Natural killer cell (primary cell): ENCODE measurements at regions not wholly inside any gene's neighbourhood (a gene's known extent, or its start where the extent isn't known, plus 50 kb on each side); places are given as distances from the start of the nearest gene placed in this dataset.

Experiments
- ATAC-seq, 3 donors: fragments of 150-1000 bp in 2 of 3; fragments of 200-7000 bp in 1 of 3; cut with Tn5 transposase; 1 replicate in 1 of 3; 2 replicates in 2 of 3; pipeline ENCODE4 v1.10.0; 2021; ENCODE audit warnings: mild to moderate bottlenecking in 2 of 3, moderate library complexity in 2 of 3
- DNase-seq, 2 donors: peaks; one replicate each; pipeline versions ENCODE4 v3.0.0 to v3.0.0-alpha.2; 2013 to 2021; ENCODE audit warnings: mixed read lengths in 1 of 2
- H3K27ac ChIP-seq: one replicate; pipeline ENCODE4 v1.5.1; 2013; ENCODE audit warnings: mild to moderate bottlenecking, low read length
- H3K27me3 ChIP-seq: one replicate; pipeline ENCODE4 v1.6.1; 2013; ENCODE audit warnings: low read length; ENCODE audit not compliant: control insufficient read depth, insufficient read depth
- H3K36me3 ChIP-seq: one replicate; pipeline ENCODE4 v1.6.1; 2013; ENCODE audit warnings: low read length; ENCODE audit not compliant: control insufficient read depth, insufficient read depth
- H3K4me1 ChIP-seq: one replicate; pipeline ENCODE4 v1.6.1; 2013; ENCODE audit warnings: low read length; ENCODE audit not compliant: control insufficient read depth, insufficient read depth
- H3K4me3 ChIP-seq: one replicate; pipeline ENCODE4 v1.5.1; 2013; ENCODE audit warnings: low read length
- H3K9me3 ChIP-seq: one replicate; pipeline ENCODE4 v1.6.1; 2013; ENCODE audit warnings: low read length; ENCODE audit not compliant: control insufficient read depth, insufficient read depth
- H3K27ac Mint-ChIP-seq, 2 donors: one replicate each; pipeline ENCODE4 v1.8.0; 2022; ENCODE audit warnings: mild to moderate bottlenecking in 2 of 2, mixed read lengths in 2 of 2, moderate library complexity in 1 of 2
- H3K27me3 Mint-ChIP-seq, 2 donors: one replicate each; pipeline ENCODE4 v1.8.0; 2022; ENCODE audit warnings: low read depth in 2 of 2, mixed read lengths in 2 of 2
- H3K36me3 Mint-ChIP-seq: one replicate; pipeline ENCODE4 v1.8.0; 2022; ENCODE audit warnings: mixed read lengths
- H3K4me1 Mint-ChIP-seq, 2 donors: one replicate each; pipeline ENCODE4 v1.8.0; 2022; ENCODE audit warnings: mixed read lengths in 2 of 2
- H3K4me3 Mint-ChIP-seq: one replicate; pipeline ENCODE4 v1.8.0; 2022; ENCODE audit warnings: mild to moderate bottlenecking, moderate library complexity, mixed read lengths
- H3K9me3 Mint-ChIP-seq, 2 donors: one replicate each; pipeline ENCODE4 v1.8.0; 2022; ENCODE audit warnings: mixed read lengths in 2 of 2
- CTCF ChIP-seq: fragments of 200-600 bp; IDR thresholded peaks from one replicate; pipeline ENCODE4 v1.8.0; 2022; ENCODE audit warnings: antibody characterized with exemption
- WGBS: methylation state at CpG from one replicate; pipeline ENCODE4 v1.1.7; 2013; ENCODE audit warnings: missing lambda C conversion rate; ENCODE audit not compliant: insufficient coverage; 5-methylcytosine and 5-hydroxymethylcytosine counted together
- intact Hi-C: fragments of 100-400 bp; cut with micrococcal nuclease; formaldehyde crosslinking; loops from one replicate; pipeline ENCODE4 v1.14.2; 2022

GRCh38 chr13:72571191-72571590 is 156.2 kb downstream of the MZT1 start:
- Histone ChIP-seq H3K36me3 (no peaks in the 10 kb centered on the region), H3K9me3 (no peaks in the 10 kb centered on the region), H3K4me3 (no peak overlapping the region), H3K27me3 (no peaks in the 10 kb centered on the region), H3K27ac (no peak overlapping the region), H3K4me1 (no peaks in the 10 kb centered on the region)
- TF ChIP-seq CTCF, result no peak
- H3K4me1 Mint-ChIP-seq, result no peaks in the 10 kb centered on the region
- ATAC-seq, result no peak
- intact Hi-C loops, result no loop called here
- peaks cover 10% of the 10 kb centered on the region in 2 donors for H3K9me3 Mint-ChIP-seq
- no peaks in the 10 kb centered on the region for H3K36me3 Mint-ChIP-seq
- no peak overlapping the region for H3K27ac Mint-ChIP-seq
- WGBS, result 77% methylated on average over 2 of the region's 2 CpGs
- no peak for DNase-seq
- H3K27me3 Mint-ChIP-seq, result no peaks in the 10 kb centered on the region
- H3K4me3 Mint-ChIP-seq, result no peak overlapping the region

- Histone ChIP-seq H3K4me1 (no peaks in the 10 kb centered on the region), H3K9me3 (no peaks in the 10 kb centered on the region), H3K27me3 (no peaks in the 10 kb centered on the region), H3K27ac (no peak overlapping the region), H3K36me3 (no peaks in the 10 kb centered on the region), H3K4me3 (no peak overlapping the region)
- Mint-ChIP-seq H3K9me3 (peaks cover 6 to 7% of the 10 kb centered on the region in 2 donors), H3K27ac (no peak overlapping the region), H3K4me1 (no peaks in the 10 kb centered on the region), H3K36me3 (no peaks in the 10 kb centered on the region), H3K4me3 (no peak overlapping the region), H3K27me3 (no peaks in the 10 kb centered on the region)
- intact Hi-C loops, result no loop called here
- no peak for TF ChIP-seq CTCF
- ATAC-seq (no peak), DNase-seq (no peak)
- 17% methylated on average over 3 of the region's 4 CpGs for WGBS
Observed at GRCh38 chr13:72570019-72570418, 157.4 kb downstream of the MZT1 start.

GRCh38 chr13:72567566-72567965 is 159.9 kb downstream of the MZT1 start:
- WGBS, result 98% methylated on average over 4 of the region's 5 CpGs
- H3K4me3 Mint-ChIP-seq, result no peak overlapping the region
- no peak overlapping the region for H3K27ac Mint-ChIP-seq

More at GRCh38 chr13:72567566-72567965, 159.9 kb downstream of the MZT1 start:
- H3K4me1 ChIP-seq, result no peaks in the 10 kb centered on the region
- Mint-ChIP-seq H3K4me1 (no peaks in the 10 kb centered on the region), H3K27me3 (no peaks in the 10 kb centered on the region), H3K9me3 (peaks cover 4 to 5% of the 10 kb centered on the region in 2 donors), H3K36me3 (no peaks in the 10 kb centered on the region)
- ATAC-seq (no peak), DNase-seq (no peak)
- no peak for TF ChIP-seq CTCF
- no peak overlapping the region for H3K4me3 ChIP-seq
- intact Hi-C loops, result no loop called here
- H3K27me3 ChIP-seq, result no peaks in the 10 kb centered on the region
- H3K36me3 ChIP-seq, result no peaks in the 10 kb centered on the region
- H3K9me3 ChIP-seq, result no peaks in the 10 kb centered on the region
- no peak overlapping the region for H3K27ac ChIP-seq
